BJ (cell line): ENCODE measurements at regions not wholly inside any gene's neighbourhood (a gene's known extent, or its start where the extent isn't known, plus 50 kb on each side); places are given as distances from the start of the nearest gene placed in this dataset.

Experiments used
- CTCF ChIA-PET: fragments of 350-600 bp; formaldehyde crosslinking; extraction: SDS; loops from one replicate; lab custom pipeline; 2021; ENCODE audit warnings: antibody characterized with exemption, inconsistent platforms; lab: Yijun Ruan, JAX
- POLR2A ChIA-PET: fragments of 300-600 bp; sonication (Branson Sonifier 250); formaldehyde crosslinking; extraction: SDS; loops from one replicate; lab custom pipeline; 2021; ENCODE audit warnings: antibody characterized with exemption; lab: Charles Lee
- DNase-seq: peaks from one replicate; pipeline ENCODE4 v3.0.0-alpha.2; 2011; ENCODE audit warnings: low read depth
- H3K27me3 ChIP-seq: 2 replicates; pipeline ENCODE4 v1.6.0; 2011; ENCODE audit warnings: low read length; ENCODE audit not compliant: control insufficient read depth, insufficient read depth
- H3K36me3 ChIP-seq: 2 replicates; pipeline ENCODE4 v1.5.1; 2011; ENCODE audit warnings: low read length; ENCODE audit not compliant: control insufficient read depth, insufficient read depth
- H3K4me3 ChIP-seq: 2 replicates; pipeline ENCODE4 v1.5.1; 2011; ENCODE audit warnings: low read depth, mild to moderate bottlenecking, control low read depth, low read length
- CTCF ChIP-seq: IDR thresholded peaks from 2 replicates; pipeline ENCODE4 v1.5.1; 2011; ENCODE audit warnings: low read depth, mild to moderate bottlenecking, control low read depth, inconsistent platforms, low read length, moderate library complexity; ENCODE audit not compliant: insufficient read depth

- POLR2A ChIA-PET, result no interaction called here
- H3K36me3 ChIP-seq, result no peaks in the 10 kb centered on the region
- TF ChIP-seq CTCF, result no peak
- H3K27me3 ChIP-seq, result peaks cover 1% of the 10 kb centered on the region; the same call in 1 of the 2 replicates
- CTCF ChIA-PET, result no interaction called here
- no peak overlapping the region for H3K4me3 ChIP-seq
- DNase-seq, result no peak
These were observed 175.6 kb downstream of the FBXO8 start for GRCh38 chr4:174107746-174108354.

- POLR2A ChIA-PET, result no interaction called here
- CTCF ChIA-PET, result no interaction called here
- Histone ChIP-seq H3K4me3 (no peak overlapping the region), H3K27me3 (peaks cover 1% of the 10 kb centered on the region; the same call in 1 of the 2 replicates), H3K36me3 (no peaks in the 10 kb centered on the region)
- no peak for DNase-seq
- no peak for TF ChIP-seq CTCF
These were observed 178.3 kb downstream of the FBXO8 start for GRCh38 chr4:174105202-174105601.

- POLR2A ChIA-PET, result no interaction called here
- CTCF ChIA-PET, result no interaction called here
- no peaks in the 10 kb centered on the region for H3K36me3 ChIP-seq
- TF ChIP-seq CTCF, result no peak
- H3K27me3 ChIP-seq, result no peaks in the 10 kb centered on the region
- no peak overlapping the region for H3K4me3 ChIP-seq
- no peak for DNase-seq
These were observed 182.6 kb downstream of the FBXO8 start for GRCh38 chr4:174100910-174101309.

GRCh38 chr4:174099712-174100111 lies 183.8 kb downstream of the FBXO8 start:
- POLR2A ChIA-PET, result no interaction called here
- H3K4me3 ChIP-seq, result no peak overlapping the region
- no peaks in the 10 kb centered on the region for H3K27me3 ChIP-seq
- CTCF ChIA-PET, result no interaction called here
- H3K36me3 ChIP-seq, result no peaks in the 10 kb centered on the region
- TF ChIP-seq CTCF, result no peak
- no peak for DNase-seq

GRCh38 chr4:174096999-174097398 lies 186.5 kb downstream of the FBXO8 start:
- H3K36me3 ChIP-seq, result no peaks in the 10 kb centered on the region
- CTCF ChIA-PET, result no interaction called here
- no peak for TF ChIP-seq CTCF
- DNase-seq, result no peak
- no peak overlapping the region for H3K4me3 ChIP-seq
- POLR2A ChIA-PET, result no interaction called here
- no peaks in the 10 kb centered on the region for H3K27me3 ChIP-seq
